ENCODE measurements at regions not wholly inside any gene's neighbourhood (a gene's known extent, or its start where the extent isn't known, plus 50 kb on each side); places are given as distances from the start of the nearest gene placed in this dataset.

DNA sequence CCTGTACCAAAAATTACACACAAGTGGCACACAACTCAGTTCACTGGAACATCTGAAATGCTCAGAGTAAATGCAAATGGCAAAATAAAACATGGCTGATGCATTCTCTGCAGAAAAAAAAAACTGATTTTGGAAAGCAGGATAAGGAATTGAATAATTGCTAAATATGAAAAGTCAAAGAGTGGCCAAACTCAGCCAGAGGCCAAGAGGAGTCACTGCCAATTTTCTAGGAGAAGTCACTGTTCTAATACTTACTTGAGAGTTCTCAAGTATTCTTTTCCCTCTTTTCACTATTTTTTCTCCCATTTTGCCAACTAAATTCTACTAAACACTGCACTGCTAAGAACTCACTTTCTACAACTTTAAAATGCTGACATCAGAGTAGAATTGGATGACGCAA, 1018.6 kb downstream of the TUSC7 start:
- H3K27ac ChIP-seq (ENCODE audit: extremely low read depth, low read depth, low read length), result no peak overlapping the region
- no peaks in the 10 kb centered on the region for H3K9me3 ChIP-seq (replicated peaks; ENCODE audit: control insufficient read depth, insufficient read depth, low read depth, low read length)
- H3K36me3 ChIP-seq (ENCODE audit: control insufficient read depth, insufficient read depth, low read length), result no peaks in the 10 kb centered on the region
- CTCF ChIA-PET (ENCODE audit: low intra/inter-chr PET ratio), result no interaction called here
- BruUV-seq (replicated peaks), result no TSS peak
- no peaks in the 10 kb centered on the region for H3K79me2 ChIP-seq (ENCODE audit: control insufficient read depth, insufficient read depth, low read length)
- intact Hi-C loops (cut with micrococcal nuclease) (no loop called here), in situ Hi-C loops (cut with MboI) (no loop called here)
- WGBS (ENCODE audit: insufficient coverage, low coverage, missing lambda C conversion rate), result no CpG with 5 or more reads among the region's 1 CpG
- DNase-seq (ENCODE audit: extremely low read depth in 1 of 4, low spot score in 3 of 4) (no peak), ATAC-seq (no peak), FAIRE-seq (no peak)
- no peak overlapping the region for H2AFZ ChIP-seq (ENCODE audit: low read depth, low read length)
- no peak overlapping the region for H3K4me3 ChIP-seq
- no peak overlapping the region for H3K9ac ChIP-seq (ENCODE audit: insufficient read depth in 1 of 2, low read depth in 2 of 2, low read length in 2 of 2)
- H3K4me1 ChIP-seq (replicated peaks in 1 of 2; ENCODE audit: control insufficient read depth in 2 of 2, insufficient read depth in 2 of 2, low read length in 2 of 2), result no peaks in the 10 kb centered on the region
- H4K20me1 ChIP-seq (replicated peaks; ENCODE audit: control insufficient read depth, insufficient read depth, low read length), result no peaks in the 10 kb centered on the region
- no peaks in the 10 kb centered on the region for H3K27me3 ChIP-seq (ENCODE audit: control insufficient read depth in 2 of 2, insufficient read depth in 2 of 2, low read length in 2 of 2)
- H3K9me1 ChIP-seq (ENCODE audit: control insufficient read depth, insufficient read depth, low read length), result no peaks in the 10 kb centered on the region
- POLR2A ChIA-PET, result no interaction called here
- no peak overlapping the region for H3K4me2 ChIP-seq (ENCODE audit: insufficient read depth, low read length)
- no peak for TF ChIP-seq RUNX1 (IDR thresholded peaks at IDR 0.05; ENCODE audit: low read depth)
- TF ChIP-seq ZKSCAN1 (IDR thresholded peaks at IDR 0.05; ENCODE audit: low read depth, low read length), result no peak
- TF ChIP-seq PURB (CRISPR knock-in tag; IDR thresholded peaks at IDR 0.05; ENCODE audit: low read depth), result no peak
- no peak for TF ChIP-seq SMARCA5 (IDR thresholded peaks at IDR 0.05)
- no peak for TF ChIP-seq KLF16 (IDR thresholded peaks at IDR 0.05)
- TF ChIP-seq EGR1 (conservative IDR thresholded peaks at IDR 0.05), result no peak
- TF ChIP-seq ZNF589 (CRISPR knock-in tag; IDR thresholded peaks at IDR 0.05; ENCODE audit: low read depth), result no peak
- TF ChIP-seq, protein P1, sequence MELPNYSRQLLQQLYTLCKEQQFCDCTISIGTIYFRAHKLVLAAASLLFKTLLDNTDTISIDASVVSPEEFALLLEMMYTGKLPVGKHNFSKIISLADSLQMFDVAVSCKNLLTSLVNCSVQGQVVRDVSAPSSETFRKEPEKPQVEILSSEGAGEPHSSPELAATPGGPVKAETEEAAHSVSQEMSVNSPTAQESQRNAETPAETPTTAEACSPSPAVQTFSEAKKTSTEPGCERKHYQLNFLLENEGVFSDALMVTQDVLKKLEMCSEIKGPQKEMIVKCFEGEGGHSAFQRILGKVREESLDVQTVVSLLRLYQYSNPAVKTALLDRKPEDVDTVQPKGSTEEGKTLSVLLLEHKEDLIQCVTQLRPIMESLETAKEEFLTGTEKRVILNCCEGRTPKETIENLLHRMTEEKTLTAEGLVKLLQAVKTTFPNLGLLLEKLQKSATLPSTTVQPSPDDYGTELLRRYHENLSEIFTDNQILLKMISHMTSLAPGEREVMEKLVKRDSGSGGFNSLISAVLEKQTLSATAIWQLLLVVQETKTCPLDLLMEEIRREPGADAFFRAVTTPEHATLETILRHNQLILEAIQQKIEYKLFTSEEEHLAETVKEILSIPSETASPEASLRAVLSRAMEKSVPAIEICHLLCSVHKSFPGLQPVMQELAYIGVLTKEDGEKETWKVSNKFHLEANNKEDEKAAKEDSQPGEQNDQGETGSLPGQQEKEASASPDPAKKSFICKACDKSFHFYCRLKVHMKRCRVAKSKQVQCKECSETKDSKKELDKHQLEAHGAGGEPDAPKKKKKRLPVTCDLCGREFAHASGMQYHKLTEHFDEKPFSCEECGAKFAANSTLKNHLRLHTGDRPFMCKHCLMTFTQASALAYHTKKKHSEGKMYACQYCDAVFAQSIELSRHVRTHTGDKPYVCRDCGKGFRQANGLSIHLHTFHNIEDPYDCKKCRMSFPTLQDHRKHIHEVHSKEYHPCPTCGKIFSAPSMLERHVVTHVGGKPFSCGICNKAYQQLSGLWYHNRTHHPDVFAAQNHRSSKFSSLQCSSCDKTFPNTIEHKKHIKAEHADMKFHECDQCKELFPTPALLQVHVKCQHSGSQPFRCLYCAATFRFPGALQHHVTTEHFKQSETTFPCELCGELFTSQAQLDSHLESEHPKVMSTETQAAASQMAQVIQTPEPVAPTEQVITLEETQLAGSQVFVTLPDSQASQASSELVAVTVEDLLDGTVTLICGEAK (IDR thresholded peaks at IDR 0.05), result no peak
- TF ChIP-seq, protein P1 (CRISPR knock-in tag; IDR thresholded peaks at IDR 0.05), result no peak

All from K562 (cell line).